GM12892 (cell line): ENCODE measurements at regions not wholly inside any gene's neighbourhood (a gene's known extent, or its start where the extent isn't known, plus 50 kb on each side); places are given as distances from the start of the nearest gene placed in this dataset.

Experiments
- DNase-seq: peaks from one replicate; pipeline ENCODE4 v3.0.0; 2011; ENCODE audit not compliant: insufficient read length
- FAIRE-seq: peaks from 2 replicates; lab custom pipeline; 2011; peaks lifted over from hg19 to GRCh38; lab: Jason Lieb, UNC
- POLR2A ChIP-seq: IDR thresholded peaks from 2 replicates; pipeline ENCODE4 v1.6.1; 2011; ENCODE audit warnings: low read depth, low read length, control low read depth
- POLR2AphosphoS5 ChIP-seq: IDR thresholded peaks from 2 replicates; pipeline ENCODE4 v1.6.1; 2011; ENCODE audit warnings: low read depth, low read length, control low read depth
- TAF1 ChIP-seq: IDR thresholded peaks from 2 replicates; pipeline ENCODE4 v1.6.1; 2011; ENCODE audit warnings: low read depth, mild to moderate bottlenecking, control low read depth, low read length, borderline replicate concordance

DNA sequence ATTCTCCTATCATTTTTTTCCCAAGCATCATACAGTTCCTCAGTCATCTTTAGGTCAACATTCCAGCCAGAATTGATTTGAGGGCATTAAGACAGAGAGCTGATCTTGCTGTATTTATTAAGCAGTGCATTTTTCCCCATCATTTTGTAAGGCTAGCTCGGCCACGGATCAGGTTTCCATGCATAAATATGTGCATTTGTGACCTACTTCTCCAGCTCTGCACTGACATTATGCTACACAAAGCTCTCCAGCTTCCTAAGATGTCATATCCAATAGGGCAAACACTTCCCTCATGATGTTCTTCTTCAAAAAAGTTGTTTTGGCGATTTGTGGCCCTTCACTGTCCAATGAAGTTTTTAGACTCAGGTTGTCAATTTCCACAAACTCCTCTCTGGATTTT, 202.6 kb downstream of the C7orf25 start:
- DNase-seq (no peak), FAIRE-seq (no peak)
- TF ChIP-seq POLR2AphosphoS5 (no peak), TAF1 (no peak), POLR2A (no peak)

DNA sequence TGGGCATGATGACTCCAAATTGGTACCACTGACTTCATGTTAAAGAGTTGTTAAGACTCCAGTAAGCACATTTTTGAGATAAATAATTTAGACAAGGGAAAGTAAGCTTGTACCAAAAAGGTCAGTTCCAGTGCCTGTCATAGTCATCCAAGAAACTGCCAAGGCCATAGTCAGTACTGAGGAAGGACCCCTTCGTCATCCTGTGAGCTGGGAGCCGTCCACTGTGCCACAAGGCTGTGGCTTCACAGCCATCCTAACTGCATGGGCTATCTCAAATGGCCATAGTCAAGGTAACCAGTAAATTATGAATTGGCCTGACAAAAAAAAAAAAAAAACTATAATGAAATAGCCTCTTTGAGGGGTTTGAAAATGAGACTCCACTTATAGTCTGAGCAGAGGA, 207.2 kb downstream of the C7orf25 start:
- FAIRE-seq, result no peak
- TF ChIP-seq POLR2AphosphoS5 (no peak), TAF1 (no peak), POLR2A (no peak)
- no peak for DNase-seq

DNA sequence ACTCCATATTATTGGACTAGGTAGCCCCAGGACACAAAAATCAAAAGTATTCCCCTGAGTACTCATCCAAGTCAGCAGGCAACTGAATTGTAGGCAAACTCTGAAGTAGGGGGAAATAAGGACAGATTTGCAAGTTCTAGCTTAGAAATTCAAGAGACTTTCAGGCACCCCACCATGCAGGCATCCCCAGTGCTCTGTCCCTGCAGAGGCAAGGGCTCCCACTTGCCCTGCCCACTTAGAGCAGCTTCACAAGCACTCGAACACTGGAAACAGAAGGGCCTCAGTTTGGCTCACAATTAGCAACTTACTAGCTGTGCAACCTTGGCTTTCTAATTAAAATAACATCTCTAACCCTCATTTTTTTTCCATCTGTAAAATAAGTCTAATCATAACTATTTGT, 209.2 kb downstream of the C7orf25 start:
- DNase-seq, result no peak

DNA sequence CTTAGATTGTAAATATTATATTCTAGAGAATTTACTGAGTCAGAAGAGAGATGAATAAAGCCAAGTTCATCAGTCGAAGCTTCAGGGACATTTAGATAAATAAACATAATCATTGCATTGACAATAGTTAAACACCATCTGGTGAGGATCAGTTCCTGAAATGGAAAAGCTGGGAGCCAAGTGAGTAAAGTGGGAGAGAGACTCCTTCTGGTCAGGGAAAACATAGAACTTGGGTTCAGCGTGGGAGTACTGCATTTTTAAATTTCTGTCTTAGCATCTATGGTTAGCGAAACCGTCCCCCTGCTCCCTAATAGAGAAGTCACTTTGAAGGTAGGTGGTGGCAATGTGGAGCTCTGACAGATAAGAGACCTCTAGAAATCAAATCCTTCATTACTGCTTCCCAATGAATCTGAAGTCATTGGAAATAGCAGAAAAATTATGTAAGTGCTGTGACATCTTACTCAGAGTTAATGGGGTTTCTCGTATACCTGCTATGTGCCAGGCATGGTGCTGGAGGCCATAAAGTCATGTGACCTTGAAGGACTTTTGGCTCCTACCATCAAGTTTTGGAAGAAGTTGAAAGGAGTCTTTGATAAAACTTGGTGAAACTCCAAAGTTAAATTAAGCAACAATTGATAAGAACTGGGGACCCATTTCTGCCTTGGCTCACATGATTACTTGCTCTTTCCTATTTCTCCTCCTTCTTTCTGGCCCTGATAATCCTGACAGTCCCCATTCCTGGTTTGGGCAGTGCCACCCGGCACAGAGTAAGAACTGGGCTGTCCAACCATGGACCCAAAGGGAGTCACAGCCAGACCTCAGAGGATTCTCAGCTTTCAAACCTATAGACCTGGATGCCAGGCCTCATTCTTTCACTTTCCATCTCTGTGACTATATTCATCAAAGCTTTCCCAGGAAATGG, 211.2 kb downstream of the C7orf25 start:
- no peak for DNase-seq
- TF ChIP-seq POLR2A, result no peak
- no peak for TF ChIP-seq POLR2AphosphoS5
- TF ChIP-seq TAF1, result no peak
- no peak for FAIRE-seq

More for the DNA sequence above, 209.2 kb downstream of the C7orf25 start:
- TF ChIP-seq TAF1 (no peak), POLR2A (no peak), POLR2AphosphoS5 (no peak)
- FAIRE-seq, result no peak

DNA sequence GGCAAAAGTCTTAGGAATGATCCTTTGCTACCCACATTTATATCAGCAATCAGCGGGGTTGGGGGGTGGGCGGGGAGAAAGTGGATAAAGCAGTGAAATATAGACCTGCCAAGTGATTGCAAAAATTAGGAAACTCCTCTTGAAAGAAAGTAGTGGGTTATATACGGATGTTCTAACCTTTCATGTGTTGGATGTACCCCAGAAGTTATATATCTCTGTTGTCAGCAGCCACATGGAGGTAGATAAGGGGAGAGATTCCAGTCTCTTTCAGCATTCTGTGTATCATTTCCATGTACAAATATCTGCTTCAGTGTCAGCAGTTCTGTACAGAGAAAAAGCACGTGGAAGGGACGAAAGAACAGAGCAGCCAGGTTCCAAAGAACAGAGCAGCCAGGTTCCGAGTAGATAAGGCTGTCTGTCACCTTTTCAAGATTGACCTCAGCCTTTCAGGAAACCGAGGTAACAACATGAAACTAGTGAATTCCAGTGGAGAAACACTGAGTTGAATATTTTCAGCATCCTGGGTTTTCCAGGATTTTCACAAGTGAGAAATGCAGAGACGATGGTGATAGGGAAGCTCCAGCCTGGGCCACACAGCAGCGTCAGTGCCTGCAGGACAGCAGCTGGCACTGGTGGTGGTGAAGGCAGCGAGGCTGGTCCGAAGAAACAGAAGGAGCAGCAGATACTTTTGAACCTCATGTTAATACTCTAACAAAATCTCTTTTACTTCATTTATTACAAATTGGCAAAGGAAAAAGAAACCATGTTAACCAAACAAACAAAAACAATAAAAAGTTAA, 212.3 kb downstream of the C7orf25 start:
- FAIRE-seq, result no peak
- DNase-seq, result no peak
- no peak for TF ChIP-seq TAF1
- TF ChIP-seq POLR2AphosphoS5, result no peak
- no peak for TF ChIP-seq POLR2A

DNA sequence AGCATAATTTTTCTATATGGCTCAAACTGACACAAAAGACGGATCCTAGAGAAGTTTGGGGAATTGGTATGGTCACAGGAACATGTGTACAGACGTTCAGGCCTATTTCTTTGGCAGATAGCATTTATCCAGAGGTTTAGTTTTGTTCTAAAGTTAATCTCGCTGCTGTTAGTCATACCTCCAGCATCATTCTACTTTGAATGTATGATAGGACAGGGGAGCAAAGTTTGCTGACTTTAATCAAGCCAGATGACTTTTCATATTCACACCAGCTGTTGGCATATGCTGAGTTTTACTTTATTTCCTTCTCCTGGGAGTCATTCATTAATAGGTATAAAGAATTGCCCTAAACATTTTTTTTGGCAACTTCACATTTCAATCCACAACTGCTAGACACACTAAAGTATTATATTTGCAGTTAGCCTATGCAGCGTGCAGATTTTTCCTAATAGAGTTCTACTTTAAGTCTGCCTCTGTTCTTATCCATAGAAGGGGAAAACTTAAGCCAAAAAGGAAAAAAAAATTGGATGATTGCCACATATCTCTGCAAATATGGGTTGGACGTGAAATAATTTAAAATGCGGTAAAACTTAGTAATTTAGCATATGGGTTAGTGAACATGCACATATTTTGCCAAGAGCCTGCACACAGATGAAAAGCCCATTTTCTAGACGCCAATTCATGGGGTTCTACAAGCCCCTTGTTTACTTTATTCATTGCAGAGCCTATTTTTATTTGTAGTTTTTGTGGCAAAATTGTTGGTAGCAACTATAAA, 213.1 kb downstream of the C7orf25 start:
- FAIRE-seq (no peak), DNase-seq (no peak)
- TF ChIP-seq TAF1, result no peak
- TF ChIP-seq POLR2A, result no peak
- TF ChIP-seq POLR2AphosphoS5, result no peak

DNA sequence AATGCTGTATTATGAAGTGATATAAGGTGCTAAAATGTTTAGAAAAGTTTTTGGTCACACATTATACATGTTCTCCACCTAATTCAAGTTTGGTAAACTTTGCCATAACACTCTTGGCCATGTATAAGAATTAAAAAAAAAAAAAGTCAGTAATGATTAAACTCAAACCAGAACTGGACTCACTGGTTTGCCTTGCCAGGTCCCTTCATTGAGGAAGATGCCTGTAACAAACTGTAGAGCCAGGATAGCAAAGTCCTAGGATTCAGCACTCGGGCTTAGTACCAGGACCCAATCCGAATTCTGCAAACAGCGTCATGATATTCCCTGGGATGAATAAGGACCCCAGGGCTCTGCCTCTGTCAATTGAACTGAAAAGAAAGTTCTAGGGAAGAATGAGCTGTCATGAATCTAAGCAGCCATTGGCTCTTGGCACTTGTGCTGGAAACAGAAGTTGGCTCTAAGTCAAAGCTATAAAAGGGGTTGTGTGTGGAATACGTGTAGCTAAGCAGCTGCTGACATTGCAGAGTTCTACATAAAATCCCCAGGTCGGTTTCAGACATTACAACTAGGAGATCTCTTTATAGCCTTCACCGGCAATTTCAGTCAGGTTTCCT, 216.9 kb downstream of the C7orf25 start:
- DNase-seq (no peak), FAIRE-seq (no peak)
- TF ChIP-seq TAF1 (no peak), POLR2AphosphoS5 (no peak), POLR2A (no peak)

DNA sequence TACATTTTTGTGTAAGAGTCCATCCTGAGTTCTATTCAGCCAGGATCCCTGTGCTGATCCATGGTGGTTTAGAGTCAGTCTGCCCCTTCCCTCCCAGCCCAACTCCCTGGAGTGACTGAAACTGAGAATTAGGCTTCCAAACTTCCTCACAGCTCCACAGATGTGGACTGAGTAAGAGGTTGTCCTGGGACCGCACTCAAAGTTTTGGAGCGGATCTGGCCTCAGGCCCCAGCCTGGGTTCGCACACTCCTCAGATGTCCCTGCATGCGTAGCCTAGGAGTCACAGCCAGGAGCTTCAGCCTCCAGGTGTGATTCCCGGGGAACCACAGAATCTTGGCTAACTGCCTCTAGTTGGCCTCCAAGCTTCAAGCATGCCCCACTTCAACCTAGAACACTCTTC, 218.1 kb downstream of the C7orf25 start:
- no peak for TF ChIP-seq TAF1
- TF ChIP-seq POLR2AphosphoS5, result no peak
- no peak for TF ChIP-seq POLR2A
- FAIRE-seq (no peak), DNase-seq (no peak)

DNA sequence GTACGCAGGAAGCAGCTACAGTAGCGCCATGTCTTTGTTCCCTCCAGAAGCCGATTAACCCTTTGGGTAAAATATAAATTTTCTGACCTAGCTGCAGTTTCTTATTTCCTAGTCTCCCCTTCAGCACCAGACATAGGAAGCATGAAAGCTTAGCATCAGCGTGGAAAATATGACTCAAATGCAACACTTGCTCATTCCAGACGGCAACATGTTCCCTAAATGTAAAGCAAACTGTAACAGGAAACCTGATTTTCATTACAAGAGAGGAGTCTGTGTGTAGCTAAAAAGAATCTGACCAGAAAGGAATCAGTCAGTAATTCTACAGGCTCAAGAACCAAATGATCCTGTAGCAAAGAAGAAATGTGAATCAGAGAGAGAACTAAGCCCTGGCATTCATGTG, 219.2 kb downstream of the C7orf25 start:
- DNase-seq, result no peak
- no peak for TF ChIP-seq POLR2A
- no peak for TF ChIP-seq POLR2AphosphoS5
- no peak for TF ChIP-seq TAF1
- FAIRE-seq, result no peak

DNA sequence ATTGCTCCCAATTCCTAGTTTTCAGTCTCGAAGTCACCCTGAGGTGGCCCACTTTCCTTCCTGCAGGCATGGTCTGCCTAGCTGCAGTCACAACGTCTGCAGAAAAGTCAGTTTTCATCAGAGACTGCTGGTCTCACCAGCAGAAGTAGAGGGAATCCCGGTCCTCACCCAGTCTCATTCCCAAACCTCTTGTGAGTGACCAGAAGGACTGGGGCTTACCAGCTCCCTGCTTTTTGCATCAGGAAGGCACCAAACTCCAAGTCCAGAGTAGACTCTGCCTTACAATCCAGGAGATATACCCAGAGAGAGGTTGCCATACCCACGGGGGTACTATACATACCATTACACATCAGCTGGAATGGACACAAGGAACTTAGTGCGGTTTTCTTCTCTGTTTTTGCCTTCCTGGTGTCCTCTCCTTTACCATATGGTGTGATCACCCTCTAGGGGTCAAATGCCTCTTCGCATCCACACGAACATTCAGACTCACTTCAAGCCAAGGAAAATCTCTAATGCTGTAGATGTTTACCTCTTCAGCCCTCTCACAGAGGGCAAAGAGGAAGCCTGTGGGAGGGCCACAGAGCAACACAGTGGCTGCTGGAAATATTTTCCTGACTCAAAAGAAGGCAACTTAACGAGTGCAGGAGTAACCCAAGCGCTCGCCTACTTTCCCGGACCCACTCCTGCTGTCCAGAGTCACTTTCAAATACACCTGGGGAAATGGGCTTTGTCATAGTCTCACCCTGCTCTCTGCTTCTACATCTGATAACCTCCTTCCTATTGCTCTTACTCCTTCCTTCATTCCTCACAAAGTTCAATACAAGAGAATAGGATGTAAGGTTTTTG, 220.9 kb downstream of the C7orf25 start:
- TF ChIP-seq POLR2A, result no peak
- no peak for TF ChIP-seq TAF1
- no peak for TF ChIP-seq POLR2AphosphoS5
- FAIRE-seq (peak; percentile 17), DNase-seq (no peak)

DNA sequence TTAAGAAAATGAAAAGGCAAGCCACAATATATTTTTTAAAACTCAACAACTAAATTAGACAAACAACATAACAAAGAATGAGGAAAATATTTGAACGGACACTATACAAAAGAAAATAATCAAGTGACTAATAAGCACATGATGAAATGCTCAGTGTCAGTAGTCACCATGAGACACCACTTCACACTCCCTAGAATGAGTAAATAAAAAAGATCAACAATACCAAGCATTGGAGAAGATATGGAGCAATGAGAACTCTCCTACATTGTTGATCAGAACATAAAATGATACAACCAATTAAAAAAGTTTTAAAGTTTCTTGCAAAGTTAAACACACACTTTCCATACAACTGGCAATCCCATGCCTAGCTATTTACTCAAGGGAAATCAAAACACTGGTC, 222.2 kb downstream of the C7orf25 start:
- no peak for FAIRE-seq
- no peak for TF ChIP-seq POLR2A
- no peak for TF ChIP-seq TAF1
- no peak for TF ChIP-seq POLR2AphosphoS5
- no peak for DNase-seq
